Upper lobe of left lung (tissue), 6 donors: ENCODE measurements at regions not wholly inside any gene's neighbourhood (a gene's known extent, or its start where the extent isn't known, plus 50 kb on each side); places are given as distances from the start of the nearest gene placed in this dataset.

Experiments
- ATAC-seq, 2 donors: fragments of 200-7000 bp; cut with Tn5 transposase; one replicate each; pipeline ENCODE4 v1.9.1; 2022; ENCODE audit warnings: mild to moderate bottlenecking in 2 of 2, moderate library complexity in 2 of 2; ENCODE audit not compliant: low FRiP score in 2 of 2
- DNase-seq, 2 donors: peaks; one replicate each; pipeline ENCODE4 v3.0.0-alpha.2; 2019 to 2020
- H3K27ac ChIP-seq, 4 donors: fragments of 200-600 bp; sonication (generic); one replicate each; pipeline ENCODE4 v1.5.1; 2016 to 2019
- H3K27me3 ChIP-seq, 4 donors: fragments of 200-600 bp; sonication (generic); one replicate each; pipeline ENCODE4 v1.5.1; 2017 to 2019
- H3K36me3 ChIP-seq, 4 donors: fragments of 200-600 bp; sonication (generic); one replicate each; pipeline ENCODE4 v1.5.1; 2016 to 2019
- H3K4me1 ChIP-seq, 4 donors: fragments of 200-600 bp; sonication (generic); one replicate each; pipeline ENCODE4 v1.5.1; 2018 to 2019
- H3K4me3 ChIP-seq, 4 donors: fragments of 200-600 bp; sonication (generic); one replicate each; pipeline ENCODE4 v1.5.1; 2017 to 2019; ENCODE audit warnings: mild to moderate bottlenecking in 2 of 4, moderate library complexity in 1 of 4
- H3K9me3 ChIP-seq, 4 donors: fragments of 200-600 bp; sonication (generic); one replicate each; pipeline ENCODE4 v1.5.1; 2018 to 2019
- EP300 ChIP-seq, 4 donors: sonication (generic); formaldehyde crosslinking; IDR thresholded peaks; one replicate each; pipeline ENCODE4 v1.5.1; 2017; ENCODE audit warnings: antibody characterized with exemption in 4 of 4, control low read depth in 2 of 4
- POLR2A ChIP-seq, 4 donors: fragments of 450-650 bp; IDR thresholded peaks; one replicate each; pipeline ENCODE4 v1.5.1; 2016 to 2017; ENCODE audit warnings: antibody characterized with exemption in 4 of 4, mild to moderate bottlenecking in 2 of 4
- POLR2AphosphoS5 ChIP-seq, 2 donors: sonication (generic); formaldehyde crosslinking; IDR thresholded peaks; one replicate each; pipeline ENCODE4 v1.5.1; 2017; ENCODE audit warnings: antibody characterized with exemption in 2 of 2
- WGBS, 2 donors: methylation state at CpG; one replicate each; pipeline ENCODE4 v1.1.5; 2017 to 2018; 5-methylcytosine and 5-hydroxymethylcytosine counted together
- TF ChIP-seq, protein P1 (sequence below), 6 experiments: fragments of 450-650 bp in 4 of 6; fragments of 200-600 bp in 2 of 6; sonication (generic) in 2 of 6; IDR thresholded peaks; one replicate each; pipeline ENCODE4 v1.5.1; 2016 to 2019; ENCODE audit warnings: antibody characterized with exemption in 6 of 6
- donor health status: DM: no; HTN: no; CAD: no; lungs with moderate emphysema.
- donor health status: DM: no; HTN: yes; CAD: no; lungs with severe emphysema.

DNA sequence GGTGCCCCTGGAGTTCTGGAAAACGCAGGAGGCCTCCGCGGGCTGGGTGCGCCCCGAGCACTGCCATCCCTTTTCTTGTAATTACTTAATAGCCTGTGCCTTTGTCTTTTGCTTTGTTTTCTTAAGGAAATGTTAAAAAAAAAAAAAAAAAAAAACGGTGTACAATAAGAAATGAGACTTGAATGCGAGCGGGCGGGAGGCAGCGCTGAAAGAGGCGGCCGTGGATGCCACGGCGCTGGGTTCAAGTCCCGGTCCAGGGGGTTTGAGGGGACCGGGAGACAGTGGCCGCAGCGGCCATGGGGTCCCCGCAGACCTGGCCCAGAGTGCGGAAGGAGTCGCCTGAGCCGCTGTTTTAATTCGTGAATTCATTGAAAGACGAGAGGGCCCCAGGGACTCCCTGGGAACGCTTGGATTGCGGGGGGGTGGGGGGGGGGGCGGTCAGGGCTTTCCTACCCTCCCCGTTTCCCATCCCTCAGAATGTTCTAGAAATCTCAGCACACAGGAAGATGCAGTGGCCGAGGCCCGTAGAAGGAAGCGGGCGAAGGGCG is 349.2 kb upstream of the ARGLU1 start:
- 32 to 54% methylated on average over 33 of the region's 33 CpGs for WGBS, 2 donors
- Histone ChIP-seq H3K4me3 (peak overlapping the region in 3 of 4 donors; percentile 58 to 65 (median 60)), H3K4me1 (peaks cover 10 to 20% (median 13%) of the 10 kb centered on the region in 4 donors), H3K36me3 (no peaks in the 10 kb centered on the region), H3K27me3 (no peaks in the 10 kb centered on the region), H3K27ac (peak overlapping the region; percentile 87 to 97 (median 94)), H3K9me3 (no peaks in the 10 kb centered on the region)
- ATAC-seq: peak in 1 of 2 donors; percentile 8
- TF ChIP-seq POLR2AphosphoS5 (IDR thresholded peaks at IDR 0.05): no peak
- peak in 1 of 2 donors; percentile 74 for DNase-seq

DNA sequence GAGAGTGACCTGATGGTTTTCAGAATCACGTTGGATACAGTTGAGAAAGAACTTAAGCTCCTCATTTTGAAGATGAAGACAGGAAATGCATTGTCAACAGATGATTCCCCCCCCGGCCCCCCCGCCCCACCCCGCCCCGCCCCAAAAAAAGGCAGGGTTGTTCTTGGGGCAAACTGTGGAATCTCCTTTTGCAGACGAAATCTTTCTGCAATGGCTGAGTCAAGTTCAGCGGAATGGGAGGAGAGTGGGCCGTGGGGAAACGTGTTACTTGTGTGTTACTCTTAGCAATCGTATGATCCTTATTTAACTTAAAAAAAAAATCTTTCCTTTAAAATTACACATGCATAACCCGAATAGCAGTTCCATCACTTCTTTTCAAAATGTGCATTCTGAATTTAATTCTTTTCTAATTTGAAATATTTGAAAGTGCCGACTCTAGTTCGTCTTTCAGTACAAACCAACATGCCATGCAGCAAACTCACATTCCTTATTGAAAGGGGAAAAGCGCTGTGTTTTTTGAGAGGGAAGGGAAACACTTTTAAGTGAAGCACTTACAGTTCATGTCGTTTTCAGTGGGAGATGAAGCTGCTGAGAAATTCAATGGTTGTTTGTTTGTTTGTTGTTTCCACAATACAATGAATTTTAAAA is 348.5 kb upstream of the ARGLU1 start:
- peak overlapping the region; percentile 87 to 97 (median 94) for H3K27ac ChIP-seq
- H3K9me3 ChIP-seq: no peaks in the 10 kb centered on the region
- H3K27me3 ChIP-seq: no peaks in the 10 kb centered on the region
- H3K4me1 ChIP-seq: peaks cover 10 to 20% (median 13%) of the 10 kb centered on the region in 4 donors
- no peak for TF ChIP-seq EP300 (IDR thresholded peaks at IDR 0.05)
- TF ChIP-seq POLR2AphosphoS5 (IDR thresholded peaks at IDR 0.05): no peak
- TF ChIP-seq, protein P1, sequence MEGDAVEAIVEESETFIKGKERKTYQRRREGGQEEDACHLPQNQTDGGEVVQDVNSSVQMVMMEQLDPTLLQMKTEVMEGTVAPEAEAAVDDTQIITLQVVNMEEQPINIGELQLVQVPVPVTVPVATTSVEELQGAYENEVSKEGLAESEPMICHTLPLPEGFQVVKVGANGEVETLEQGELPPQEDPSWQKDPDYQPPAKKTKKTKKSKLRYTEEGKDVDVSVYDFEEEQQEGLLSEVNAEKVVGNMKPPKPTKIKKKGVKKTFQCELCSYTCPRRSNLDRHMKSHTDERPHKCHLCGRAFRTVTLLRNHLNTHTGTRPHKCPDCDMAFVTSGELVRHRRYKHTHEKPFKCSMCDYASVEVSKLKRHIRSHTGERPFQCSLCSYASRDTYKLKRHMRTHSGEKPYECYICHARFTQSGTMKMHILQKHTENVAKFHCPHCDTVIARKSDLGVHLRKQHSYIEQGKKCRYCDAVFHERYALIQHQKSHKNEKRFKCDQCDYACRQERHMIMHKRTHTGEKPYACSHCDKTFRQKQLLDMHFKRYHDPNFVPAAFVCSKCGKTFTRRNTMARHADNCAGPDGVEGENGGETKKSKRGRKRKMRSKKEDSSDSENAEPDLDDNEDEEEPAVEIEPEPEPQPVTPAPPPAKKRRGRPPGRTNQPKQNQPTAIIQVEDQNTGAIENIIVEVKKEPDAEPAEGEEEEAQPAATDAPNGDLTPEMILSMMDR (IDR thresholded peaks at IDR 0.05): no peak
- TF ChIP-seq POLR2A (IDR thresholded peaks at IDR 0.05): no peak
- peak overlapping the region in 1 of 4 donors; percentile 58 for H3K4me3 ChIP-seq
- no peaks in the 10 kb centered on the region for H3K36me3 ChIP-seq
- DNase-seq (no peak), ATAC-seq (no peak)
- WGBS, 2 donors: 70 to 82% methylated on average over 14 to 15 of the region's 15 CpGs

DNA sequence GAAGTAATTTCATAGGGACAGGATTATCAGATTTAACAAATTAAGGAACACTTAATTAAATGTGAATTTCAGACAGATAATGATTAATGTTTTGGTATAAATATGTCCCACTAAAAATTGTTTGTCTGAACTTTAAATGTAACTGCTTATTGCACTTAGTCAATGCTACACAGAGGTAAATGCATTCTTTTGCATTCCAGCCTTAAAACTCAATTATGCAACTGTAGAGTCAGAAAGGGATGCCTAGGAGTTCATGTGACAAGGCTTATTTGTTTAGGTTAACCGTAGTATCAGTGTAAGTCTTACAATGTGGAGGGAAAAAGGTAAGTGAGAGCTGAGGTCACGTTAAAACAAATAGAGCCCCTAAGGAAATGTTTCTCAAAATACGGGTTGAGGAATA is 347.2 kb upstream of the ARGLU1 start:
- DNase-seq (no peak), ATAC-seq (no peak)
- WGBS, 2 donors: 65 to 71% methylated on average over 3 of the region's 3 CpGs
- Histone ChIP-seq H3K4me1 (peaks cover 10 to 20% (median 13%) of the 10 kb centered on the region in 4 donors), H3K36me3 (no peaks in the 10 kb centered on the region), H3K27me3 (no peaks in the 10 kb centered on the region), H3K27ac (no peak overlapping the region), H3K9me3 (no peaks in the 10 kb centered on the region), H3K4me3 (no peak overlapping the region)
- TF ChIP-seq, protein P1 (IDR thresholded peaks at IDR 0.05): no peak
- TF ChIP-seq POLR2A (IDR thresholded peaks at IDR 0.05) (no peak), POLR2AphosphoS5 (IDR thresholded peaks at IDR 0.05) (no peak), EP300 (IDR thresholded peaks at IDR 0.05) (no peak)

DNA sequence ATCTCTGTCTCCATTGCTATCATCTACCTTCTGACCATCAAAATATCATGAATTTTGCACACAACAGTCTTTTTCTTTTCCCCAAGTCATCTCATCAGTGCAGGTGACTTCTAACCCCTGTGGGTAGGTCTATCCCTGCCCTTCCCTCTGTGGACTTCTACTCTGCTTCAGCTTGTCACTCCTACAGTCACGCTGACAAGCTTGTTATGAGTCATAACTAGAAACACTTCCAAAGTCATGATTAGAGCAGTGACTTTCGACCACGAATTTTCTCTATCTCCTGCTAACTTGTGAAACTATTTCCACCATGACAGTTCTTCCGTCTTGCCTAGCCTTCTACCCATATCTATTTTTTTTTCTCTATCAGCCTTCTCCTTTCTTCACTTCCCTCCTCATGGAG is 343.7 kb upstream of the ARGLU1 start:
- no peak for DNase-seq

DNA sequence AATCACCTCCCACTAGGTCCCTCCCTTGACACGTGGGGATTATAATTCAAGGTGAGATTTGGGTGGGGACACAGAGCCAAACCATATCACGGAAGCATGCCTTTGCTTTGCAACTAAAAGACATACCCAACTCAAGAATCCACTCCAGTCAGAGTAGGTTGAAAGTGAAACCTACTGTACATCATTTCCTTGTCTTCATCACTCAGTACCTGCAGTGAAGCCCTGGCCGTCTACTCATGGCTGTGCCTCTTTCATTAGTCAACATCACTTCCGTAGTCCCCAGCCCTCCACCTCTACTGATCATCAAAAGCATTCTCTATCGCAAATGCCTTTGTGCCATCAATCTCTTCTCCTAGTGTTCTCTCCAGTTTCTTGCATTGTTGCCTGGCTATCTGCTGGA is 343.1 kb upstream of the ARGLU1 start:
- H3K36me3 ChIP-seq: no peaks in the 10 kb centered on the region
- no peaks in the 10 kb centered on the region for H3K27me3 ChIP-seq
- DNase-seq (no peak), ATAC-seq (no peak)
- WGBS, 2 donors: 76 to 86% methylated on average over 5 of the region's 5 CpGs
- H3K4me1 ChIP-seq: no peaks in the 10 kb centered on the region
- H3K4me3 ChIP-seq: no peak overlapping the region
- no peaks in the 10 kb centered on the region for H3K9me3 ChIP-seq
- TF ChIP-seq POLR2AphosphoS5 (IDR thresholded peaks at IDR 0.05): no peak
- TF ChIP-seq, protein P1 (IDR thresholded peaks at IDR 0.05): no peak
- no peak for TF ChIP-seq EP300 (IDR thresholded peaks at IDR 0.05)
- no peak for TF ChIP-seq POLR2A (IDR thresholded peaks at IDR 0.05)
- no peak overlapping the region for H3K27ac ChIP-seq

More for the DNA sequence above, 343.7 kb upstream of the ARGLU1 start:
- Histone ChIP-seq H3K27me3 (no peaks in the 10 kb centered on the region), H3K9me3 (no peaks in the 10 kb centered on the region), H3K4me1 (peaks cover 0 to 5% (median 0%) of the 10 kb centered on the region in 4 donors), H3K27ac (no peak overlapping the region), H3K4me3 (no peak overlapping the region), H3K36me3 (no peaks in the 10 kb centered on the region)
- TF ChIP-seq POLR2A (IDR thresholded peaks at IDR 0.05) (no peak), POLR2AphosphoS5 (IDR thresholded peaks at IDR 0.05) (no peak), EP300 (IDR thresholded peaks at IDR 0.05) (no peak)
- TF ChIP-seq, protein P1 (IDR thresholded peaks at IDR 0.05): no peak
- WGBS, 2 donors: 76 to 81% methylated on average over 4 of the region's 4 CpGs
- ATAC-seq: no peak
